Left forelimb (tissue), 1 donor: ENCODE measurements at regions not wholly inside any gene's neighbourhood (a gene's known extent, or its start where the extent isn't known, plus 50 kb on each side); places are given as distances from the start of the nearest gene placed in this dataset.
A peak's percentile ranks its signal among the peaks of the same experiment; 100 is the strongest.
"Not testable (repeated sequence)": the region's sequence is repeated elsewhere in the genome, so short reads cannot be mapped to it uniquely, and the experiment has no call there.

Experiments used
- DNase-seq: peaks from one replicate; pipeline ENCODE4 v3.0.0-alpha.2; 2018; ENCODE audit warnings: low spot score

- DNase-seq = no peak
Observed at GRCh38 chr10:8311526-8312070, 257.1 kb downstream of the GATA3 start.

GRCh38 chr10:8312079-8312478, 257.6 kb downstream of the GATA3 start:
- no peak for DNase-seq

GRCh38 chr10:8312781-8313180, 258.3 kb downstream of the GATA3 start:
- DNase-seq = no peak

DNA sequence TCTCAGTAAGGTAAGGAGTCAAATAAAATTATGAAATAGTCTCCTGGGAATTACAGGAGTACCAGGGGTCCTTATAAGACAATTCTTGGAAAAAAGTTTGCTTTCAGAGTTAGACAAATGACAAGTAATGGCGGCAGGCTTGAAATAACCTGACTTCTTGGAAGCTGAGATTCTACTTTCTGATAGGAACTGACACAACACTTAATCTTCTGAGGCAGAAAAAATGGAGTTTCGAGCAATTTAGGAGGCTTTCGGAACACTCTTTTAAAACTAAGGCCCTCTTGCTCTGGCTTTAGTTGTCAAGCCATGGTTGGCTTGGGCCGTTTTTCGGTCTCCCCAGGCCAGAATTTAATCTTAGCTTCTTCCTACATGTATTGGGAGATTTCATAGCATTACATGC, 260.0 kb downstream of the GATA3 start:
- no peak for DNase-seq

DNA sequence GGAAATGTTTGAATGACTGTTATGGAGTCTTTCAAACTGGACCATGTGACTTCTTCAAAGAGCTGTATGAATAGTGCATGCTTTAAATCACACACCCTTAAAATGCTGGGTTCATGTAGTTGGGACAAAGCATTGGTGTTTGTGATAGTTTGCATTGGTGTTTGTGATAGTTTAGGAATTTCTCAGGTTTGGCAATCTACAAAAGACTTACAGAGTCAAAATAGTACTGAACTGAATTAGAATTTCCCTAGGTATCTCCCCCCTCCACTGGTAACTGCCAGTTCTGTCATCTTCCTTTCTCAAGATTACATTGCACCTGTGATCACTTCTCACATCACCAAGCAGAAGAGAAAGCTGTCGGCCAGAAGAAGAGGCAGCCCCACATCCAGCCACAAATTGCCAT, 261.1 kb downstream of the GATA3 start:
- DNase-seq = no peak

GRCh38 chr10:8316284-8316683, 261.8 kb downstream of the GATA3 start:
- no peak for DNase-seq

DNA sequence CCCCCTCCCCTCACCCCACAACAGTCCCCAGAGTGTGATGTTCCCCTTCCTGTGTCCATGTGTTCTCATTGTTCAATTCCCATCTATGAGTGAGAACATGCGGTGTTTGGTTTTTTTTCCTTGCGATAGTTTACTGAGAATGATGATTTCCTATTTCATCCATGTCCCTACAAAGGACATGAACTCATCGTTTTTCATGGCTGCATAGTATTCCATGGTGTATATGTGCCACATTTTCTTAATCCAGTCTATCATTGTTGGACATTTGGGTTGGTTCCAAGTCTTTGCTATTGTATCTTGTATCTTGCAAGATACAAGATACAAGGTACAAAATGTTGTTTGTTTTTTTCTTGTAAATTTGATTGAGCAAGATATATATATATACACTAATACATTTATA, 263.9 kb downstream of the GATA3 start:
- not testable (repeated sequence) for DNase-seq

DNA sequence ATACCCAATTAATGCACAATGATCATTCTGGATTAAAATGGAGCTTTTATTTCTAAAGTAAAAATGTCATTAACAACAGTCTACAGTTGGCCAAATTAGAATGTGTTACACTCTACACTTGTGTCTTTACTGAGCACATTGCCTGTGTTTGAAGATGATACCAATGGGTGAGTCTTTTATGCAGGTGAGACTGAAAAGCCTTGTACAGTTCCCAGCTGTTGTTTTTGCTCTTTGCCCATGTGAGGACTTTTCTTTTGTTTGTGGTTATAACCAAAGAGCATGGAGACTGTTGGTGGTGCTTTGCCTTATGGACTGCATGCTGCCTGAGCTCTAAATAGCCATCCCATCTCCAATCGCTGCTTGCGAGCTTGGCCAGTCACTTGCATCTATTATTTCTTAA, 264.5 kb downstream of the GATA3 start:
- DNase-seq = no peak

DNA sequence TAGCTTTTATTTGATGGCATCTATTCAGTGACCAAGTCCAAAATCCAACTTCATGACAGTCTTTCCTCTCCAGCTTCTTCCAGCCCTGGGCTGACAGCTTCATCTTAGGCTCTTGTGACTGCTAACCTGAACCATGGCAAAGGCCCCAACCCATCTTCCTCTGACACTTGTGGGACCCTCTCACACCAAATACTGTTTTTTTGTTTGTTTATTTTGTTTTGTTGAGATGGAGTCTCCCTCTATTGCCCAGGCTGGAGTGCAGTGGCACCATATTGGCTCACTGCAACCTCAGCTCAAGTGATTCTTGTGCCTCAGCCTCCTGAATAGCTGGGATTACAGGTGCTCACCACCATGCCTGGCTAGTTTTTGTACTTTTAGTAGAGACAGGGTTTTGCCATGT, 265.2 kb downstream of the GATA3 start:
- DNase-seq = no peak

DNA sequence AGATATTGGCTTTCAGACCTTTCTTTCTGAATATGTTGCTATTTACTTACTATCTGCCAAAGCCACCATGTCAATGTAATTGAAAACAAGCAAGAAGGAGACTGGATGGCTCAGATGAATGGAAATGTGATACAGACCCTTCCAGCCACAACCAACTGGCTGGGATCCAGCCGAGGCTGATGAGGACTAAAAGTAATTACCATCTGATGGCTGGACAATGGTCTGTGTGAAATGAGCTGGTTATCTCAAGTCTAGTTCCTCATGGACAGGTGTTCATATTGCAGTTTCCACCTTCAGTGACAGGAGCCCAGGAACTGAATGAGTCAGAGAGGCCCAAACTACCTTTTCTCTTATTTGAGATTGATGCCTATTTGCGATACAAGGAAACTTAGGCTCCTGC, 267.5 kb downstream of the GATA3 start:
- no peak for DNase-seq

- no peak for DNase-seq
Observed at GRCh38 chr10:8323428-8324054, 269.1 kb downstream of the GATA3 start.

DNA sequence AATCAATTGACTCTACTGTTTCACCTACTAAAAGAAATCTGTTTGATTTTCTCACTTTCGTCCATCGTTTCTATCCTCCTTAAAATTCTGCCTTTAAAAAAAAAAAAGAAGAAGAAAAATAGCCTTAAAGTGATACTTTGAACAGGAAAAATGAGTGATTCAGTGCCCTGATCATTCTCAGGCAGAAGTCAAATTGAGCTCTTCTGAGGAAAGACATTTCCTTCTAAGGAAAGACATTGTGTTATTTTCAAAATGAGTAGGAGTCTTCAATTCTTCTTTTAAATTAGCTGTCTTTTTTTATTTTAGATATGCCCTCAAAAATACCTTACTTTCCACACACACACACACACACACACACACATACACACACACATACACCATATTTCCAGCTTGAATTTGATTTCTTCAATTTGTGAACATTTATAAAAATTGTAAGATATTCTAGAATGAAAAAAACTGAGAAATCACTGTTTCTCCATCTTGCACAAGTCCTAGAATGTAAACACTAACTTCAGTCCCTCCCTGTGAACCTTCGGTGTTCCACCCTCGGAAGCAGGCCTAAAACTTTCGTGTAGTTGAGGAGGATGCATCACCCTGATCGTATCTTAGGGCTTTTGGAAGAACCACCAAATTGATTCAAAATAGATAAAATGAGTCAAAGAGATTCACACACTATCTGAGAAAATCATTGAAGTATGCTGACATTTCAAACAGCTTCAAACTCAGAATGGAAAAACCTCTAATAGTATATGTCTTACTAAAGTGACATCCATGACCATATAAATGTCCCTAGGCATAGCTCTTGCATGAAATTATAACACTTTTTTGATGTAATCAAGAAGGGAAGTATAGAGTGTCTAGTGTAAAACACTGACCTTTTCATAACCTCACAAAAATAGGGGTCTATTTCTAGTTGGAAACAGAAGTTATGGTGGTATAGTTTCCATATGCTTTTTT, 270.8 kb downstream of the GATA3 start:
- no peak for DNase-seq

- no peak for DNase-seq
Observed at GRCh38 chr10:8326396-8327139, 272.1 kb downstream of the GATA3 start.

GRCh38 chr10:8327140-8327423, 272.6 kb downstream of the GATA3 start:
- DNase-seq = no peak

- no peak for DNase-seq
Observed at GRCh38 chr10:8331387-8331786, 276.9 kb downstream of the GATA3 start.

DNA sequence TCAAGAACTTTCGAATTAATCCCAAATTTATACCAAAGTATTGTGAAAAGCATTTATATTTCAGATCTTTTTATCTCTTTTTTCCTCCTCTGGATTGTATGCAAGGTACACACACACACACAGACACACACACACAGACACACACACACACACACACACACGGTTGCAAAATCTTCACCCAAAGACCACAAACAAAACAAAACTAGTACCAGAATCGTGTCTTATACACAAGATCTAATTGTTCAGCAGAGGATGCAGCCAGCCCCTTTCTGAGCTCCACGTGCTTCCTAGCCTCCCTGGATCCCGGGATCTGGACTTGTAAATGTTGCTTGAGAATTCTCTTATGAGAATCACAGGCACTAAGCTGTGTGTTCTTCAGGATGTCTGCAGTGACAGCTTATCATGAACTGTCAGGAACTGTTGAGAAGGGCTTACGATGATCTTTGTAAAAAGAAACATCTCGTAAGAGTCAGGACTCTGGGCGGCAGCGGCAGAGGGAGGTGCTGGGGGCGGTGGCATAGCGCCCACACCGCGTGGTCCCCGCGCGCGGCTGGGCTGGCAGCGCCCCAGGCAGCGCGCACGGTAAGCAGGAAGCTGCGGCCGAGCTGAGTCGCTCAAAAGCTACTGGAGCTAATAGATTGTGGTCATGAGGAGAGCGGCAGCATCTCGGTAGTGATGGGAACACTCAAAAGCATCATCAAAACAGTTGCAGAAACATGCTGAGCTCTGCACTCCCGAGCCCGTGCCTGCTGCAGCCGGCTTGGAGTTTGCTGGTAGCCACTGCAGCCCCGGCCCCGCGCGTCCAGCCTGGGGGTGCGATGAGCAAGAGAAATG, 277.6 kb downstream of the GATA3 start:
- peak; percentile 62 for DNase-seq

DNA sequence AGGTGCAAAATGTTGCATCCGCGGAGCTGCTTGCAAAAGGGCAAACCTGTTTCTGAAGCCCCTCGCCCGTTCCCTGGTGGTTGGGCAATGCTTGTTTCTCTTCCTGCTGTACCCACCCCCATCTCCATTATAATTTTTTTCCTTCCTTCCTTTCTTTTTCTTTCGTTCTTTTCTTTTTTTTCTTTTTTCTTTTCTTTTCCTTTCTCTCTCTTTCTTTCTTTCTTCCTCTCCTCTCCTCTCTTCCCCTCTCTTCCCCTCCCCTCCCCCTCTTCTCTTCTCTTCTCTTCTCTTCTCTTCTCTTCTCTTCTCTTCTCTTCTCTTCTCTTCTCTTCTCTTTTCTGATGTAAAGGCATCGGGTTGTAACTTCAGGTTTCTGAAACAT, 278.2 kb downstream of the GATA3 start:
- DNase-seq = no peak

GRCh38 chr10:8334631-8335030, 280.1 kb downstream of the GATA3 start:
- DNase-seq = no peak

DNA sequence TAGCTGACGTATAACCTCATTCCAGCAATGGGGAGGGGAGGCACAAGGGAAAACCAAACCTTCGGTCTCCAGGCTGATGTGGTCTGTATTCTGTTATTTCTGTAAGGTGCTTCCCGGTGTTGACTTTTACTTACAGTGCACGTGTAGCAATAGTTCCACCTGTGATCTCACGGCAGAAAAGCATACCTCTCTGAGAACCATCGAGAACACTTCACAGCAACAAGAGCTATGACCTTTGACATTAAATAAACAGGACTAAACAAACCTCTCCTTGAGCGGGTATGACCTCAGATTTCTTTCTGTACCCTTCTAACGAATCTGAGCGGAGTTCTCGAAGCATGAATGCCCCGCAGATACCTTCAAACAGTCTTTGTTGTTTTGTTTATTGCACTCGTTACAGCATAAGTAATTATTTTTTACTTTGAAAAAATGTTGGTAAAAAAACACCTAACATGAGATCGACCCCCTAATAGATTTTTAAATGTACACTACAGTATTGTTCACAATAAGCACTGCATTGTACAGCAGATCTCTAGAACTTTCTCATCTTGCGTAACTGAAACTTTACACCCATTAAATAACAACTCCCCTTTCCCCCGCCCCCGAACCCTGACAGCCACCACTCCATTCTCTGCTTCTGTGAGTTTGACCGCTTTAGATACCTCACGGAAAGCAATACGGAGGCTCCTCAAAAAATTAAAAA, 282.3 kb downstream of the GATA3 start:
- no peak for DNase-seq

- DNase-seq = no peak
Observed at GRCh38 chr10:8337332-8337651, 282.8 kb downstream of the GATA3 start.

- DNase-seq = no peak
Observed at GRCh38 chr10:8338177-8338766, 283.8 kb downstream of the GATA3 start.
